ENCODE measurements at regions not wholly inside any gene's neighbourhood (a gene's known extent, or its start where the extent isn't known, plus 50 kb on each side); places are given as distances from the start of the nearest gene placed in this dataset.
"Not testable (repeated sequence)": the region's sequence is repeated elsewhere in the genome, so short reads cannot be mapped to it uniquely, and the experiment has no call there.

GRCh38 chr4:103867311-103867710, 147.5 kb upstream of the TACR3 start:
- DNase-seq (ENCODE audit: low read depth), result no peak
- Histone ChIP-seq H3K36me3 (ENCODE audit: control insufficient read depth, insufficient read depth, low read length) (no peaks in the 10 kb centered on the region), H3K4me3 (ENCODE audit: low read depth, low read length) (no peak overlapping the region), H3K27me3 (ENCODE audit: control insufficient read depth, insufficient read depth, low read length) (no peaks in the 10 kb centered on the region)
- no peak for TF ChIP-seq CTCF (IDR thresholded peaks at IDR 0.05; ENCODE audit: insufficient read depth, low read length, severe bottlenecking)
- FAIRE-seq, result no peak

GRCh38 chr4:103853627-103854026, 133.8 kb upstream of the TACR3 start:
- DNase-seq (ENCODE audit: low read depth), result no peak
- Histone ChIP-seq H3K27me3 (ENCODE audit: control insufficient read depth, insufficient read depth, low read length) (no peaks in the 10 kb centered on the region), H3K36me3 (ENCODE audit: control insufficient read depth, insufficient read depth, low read length) (no peaks in the 10 kb centered on the region), H3K4me3 (ENCODE audit: low read depth, low read length) (no peak overlapping the region)
- FAIRE-seq, result no peak
- no peak for TF ChIP-seq CTCF (IDR thresholded peaks at IDR 0.05; ENCODE audit: insufficient read depth, low read length, severe bottlenecking)

GRCh38 chr4:103853146-103853545, 133.4 kb upstream of the TACR3 start:
- H3K27me3 ChIP-seq (ENCODE audit: control insufficient read depth, insufficient read depth, low read length), result no peaks in the 10 kb centered on the region
- DNase-seq (ENCODE audit: low read depth) (no peak), FAIRE-seq (no peak)
- no peak overlapping the region for H3K4me3 ChIP-seq (ENCODE audit: low read depth, low read length)
- H3K36me3 ChIP-seq (ENCODE audit: control insufficient read depth, insufficient read depth, low read length), result no peaks in the 10 kb centered on the region
- TF ChIP-seq CTCF (IDR thresholded peaks at IDR 0.05; ENCODE audit: insufficient read depth, low read length, severe bottlenecking), result no peak

- DNase-seq (ENCODE audit: low read depth) (no peak), FAIRE-seq (no peak)
- TF ChIP-seq CTCF (IDR thresholded peaks at IDR 0.05; ENCODE audit: insufficient read depth, low read length, severe bottlenecking), result no peak
- Histone ChIP-seq H3K4me3 (ENCODE audit: low read depth, low read length) (no peak overlapping the region), H3K36me3 (ENCODE audit: control insufficient read depth, insufficient read depth, low read length) (no peaks in the 10 kb centered on the region), H3K27me3 (ENCODE audit: control insufficient read depth, insufficient read depth, low read length) (no peaks in the 10 kb centered on the region)
Measured at GRCh38 chr4:103845075-103845474, 125.3 kb upstream of the TACR3 start.

- DNase-seq (ENCODE audit: low read depth) (no peak), FAIRE-seq (no peak)
- H3K27me3 ChIP-seq (ENCODE audit: control insufficient read depth, insufficient read depth, low read length), result no peaks in the 10 kb centered on the region
- no peak overlapping the region for H3K4me3 ChIP-seq (ENCODE audit: low read depth, low read length)
- no peak for TF ChIP-seq CTCF (IDR thresholded peaks at IDR 0.05; ENCODE audit: insufficient read depth, low read length, severe bottlenecking)
- H3K36me3 ChIP-seq (ENCODE audit: control insufficient read depth, insufficient read depth, low read length), result no peaks in the 10 kb centered on the region
Measured at GRCh38 chr4:103842637-103843239, 123.0 kb upstream of the TACR3 start.

GRCh38 chr4:103842076-103842475, 122.3 kb upstream of the TACR3 start:
- FAIRE-seq, result no peak
- no peak for DNase-seq (ENCODE audit: low read depth)
- no peaks in the 10 kb centered on the region for H3K27me3 ChIP-seq (ENCODE audit: control insufficient read depth, insufficient read depth, low read length)
- H3K4me3 ChIP-seq (ENCODE audit: low read depth, low read length), result no peak overlapping the region
- TF ChIP-seq CTCF (IDR thresholded peaks at IDR 0.05; ENCODE audit: insufficient read depth, low read length, severe bottlenecking), result no peak
- no peaks in the 10 kb centered on the region for H3K36me3 ChIP-seq (ENCODE audit: control insufficient read depth, insufficient read depth, low read length)

- not testable (repeated sequence) for DNase-seq (ENCODE audit: low read depth); FAIRE-seq; H3K27me3 ChIP-seq (ENCODE audit: control insufficient read depth, insufficient read depth, low read length); H3K4me3 ChIP-seq (ENCODE audit: low read depth, low read length); H3K36me3 ChIP-seq (ENCODE audit: control insufficient read depth, insufficient read depth, low read length)
Measured at GRCh38 chr4:103810308-103810707, 90.5 kb upstream of the TACR3 start.

All from bronchial epithelial cell (primary cell).